MM.1S (cell line): ENCODE measurements at regions not wholly inside any gene's neighbourhood (a gene's known extent, or its start where the extent isn't known, plus 50 kb on each side); places are given as distances from the start of the nearest gene placed in this dataset.

ENCODE experiments used
- DNase-seq: peaks from one replicate; pipeline ENCODE4 v3.0.0-alpha.2; 2015
- H2AFZ ChIP-seq: fragments of 300-600 bp; sonication (generic); 2 replicates; pipeline ENCODE4 v1.6.0; 2016; ENCODE audit warnings: antibody characterized with exemption, low read length
- H3F3A ChIP-seq: fragments of 300-600 bp; sonication (generic); 2 replicates; pipeline ENCODE4 v1.6.1; 2016; ENCODE audit warnings: mild to moderate bottlenecking, antibody characterized with exemption, low read length, moderate library complexity, mixed read lengths; ENCODE audit not compliant: insufficient read depth
- H3K27ac ChIP-seq: fragments of 300-600 bp; sonication (generic); 2 replicates; pipeline ENCODE4 v1.5.1; 2016; ENCODE audit warnings: mild to moderate bottlenecking, low read length
- H3K27me3 ChIP-seq: fragments of 300-600 bp; sonication (generic); replicated peaks from 2 replicates; pipeline ENCODE4 v1.6.0; 2016; ENCODE audit warnings: low read length; ENCODE audit not compliant: insufficient read depth
- H3K36me3 ChIP-seq: fragments of 300-600 bp; sonication (generic); replicated peaks from 2 replicates; pipeline ENCODE4 v1.6.1; 2016; ENCODE audit warnings: mild to moderate bottlenecking, low read length, mixed read lengths; ENCODE audit not compliant: insufficient read depth
- H3K4me1 ChIP-seq: fragments of 300-600 bp; sonication (generic); 2 replicates; pipeline ENCODE4 v1.6.1; 2016; ENCODE audit warnings: low read length, mixed read lengths
- H3K4me2 ChIP-seq: fragments of 300-600 bp; sonication (generic); 2 replicates; pipeline ENCODE4 v1.6.0; 2016; ENCODE audit warnings: low read depth, low read length
- H3K4me3 ChIP-seq: fragments of 300-600 bp; sonication (generic); 2 replicates; pipeline ENCODE4 v1.5.1; 2016; ENCODE audit warnings: low read length, mixed read lengths
- H3K79me2 ChIP-seq: fragments of 300-600 bp; sonication (generic); 2 replicates; pipeline ENCODE4 v1.6.1; 2016; ENCODE audit warnings: mixed run types, low read length, mixed read lengths
- H3K9ac ChIP-seq: fragments of 300-600 bp; sonication (generic); 2 replicates; pipeline ENCODE4 v1.6.1; 2016; ENCODE audit warnings: low read length, mixed read lengths
- H3K9me2 ChIP-seq: fragments of 300-600 bp; sonication (generic); replicated peaks from 2 replicates; pipeline ENCODE4 v1.6.1; 2016; ENCODE audit warnings: mild to moderate bottlenecking, low read length, mixed read lengths; ENCODE audit not compliant: insufficient read depth
- H3K9me3 ChIP-seq: fragments of 300-600 bp; sonication (generic); replicated peaks from 2 replicates; pipeline ENCODE4 v1.6.1; 2016; ENCODE audit warnings: mild to moderate bottlenecking, low read length, mixed read lengths; ENCODE audit not compliant: insufficient read depth
- H4K20me1 ChIP-seq: fragments of 300-600 bp; sonication (generic); 2 replicates; pipeline ENCODE4 v1.6.1; 2016; ENCODE audit warnings: mild to moderate bottlenecking, low read length, moderate library complexity, mixed read lengths; ENCODE audit not compliant: insufficient read depth
- CTCF ChIP-seq: fragments of 300-600 bp; sonication (generic); IDR thresholded peaks from 2 replicates; pipeline ENCODE4 v1.5.1; 2016; ENCODE audit warnings: antibody characterized with exemption, low read length, mixed read lengths
- EZH2 ChIP-seq: fragments of 300-600 bp; sonication (generic); optimal IDR thresholded peaks from 2 replicates; pipeline ENCODE3; 2017; ENCODE audit warnings: low read depth, mild to moderate bottlenecking, antibody characterized with exemption, low read length, mixed read lengths
- EZH2phosphoT487 ChIP-seq: fragments of 300-600 bp; sonication (generic); IDR thresholded peaks from 2 replicates; pipeline ENCODE4 v1.6.1; 2018; ENCODE audit warnings: antibody characterized with exemption, low read length

GRCh38 chr10:88182601-88182930 lies 319.1 kb downstream of the PTEN start:
- Histone ChIP-seq H4K20me1 (no peaks in the 10 kb centered on the region), H3K27ac (no peak overlapping the region), H2AFZ (no peak overlapping the region), H3K4me3 (no peak overlapping the region), H3K9ac (no peak overlapping the region), H3K4me2 (no peak overlapping the region), H3K36me3 (no peaks in the 10 kb centered on the region), H3K79me2 (no peaks in the 10 kb centered on the region), H3K9me3 (no peaks in the 10 kb centered on the region), H3F3A (no peaks in the 10 kb centered on the region), H3K27me3 (no peaks in the 10 kb centered on the region), H3K9me2 (no peaks in the 10 kb centered on the region), H3K4me1 (no peaks in the 10 kb centered on the region)
- no peak for TF ChIP-seq EZH2
- DNase-seq: no peak

GRCh38 chr10:88184543-88185297 lies 321.3 kb downstream of the PTEN start:
- H3K4me2 ChIP-seq: no peak overlapping the region
- H3K4me3 ChIP-seq: no peak overlapping the region
- no peaks in the 10 kb centered on the region for H3K4me1 ChIP-seq
- H3K9ac ChIP-seq: no peak overlapping the region
- no peaks in the 10 kb centered on the region for H3F3A ChIP-seq
- H3K36me3 ChIP-seq: no peaks in the 10 kb centered on the region
- H3K9me2 ChIP-seq: no peaks in the 10 kb centered on the region
- DNase-seq: no peak
- H4K20me1 ChIP-seq: no peaks in the 10 kb centered on the region
- no peak for TF ChIP-seq EZH2phosphoT487
- no peak for TF ChIP-seq CTCF
- no peak for TF ChIP-seq EZH2
- no peaks in the 10 kb centered on the region for H3K9me3 ChIP-seq
- H3K27ac ChIP-seq: no peak overlapping the region
- no peaks in the 10 kb centered on the region for H3K27me3 ChIP-seq
- H3K79me2 ChIP-seq: no peaks in the 10 kb centered on the region
- H2AFZ ChIP-seq: no peak overlapping the region

- H4K20me1 ChIP-seq: no peaks in the 10 kb centered on the region
- H3K36me3 ChIP-seq: no peaks in the 10 kb centered on the region
- no peaks in the 10 kb centered on the region for H3K9me2 ChIP-seq
These were observed 322.4 kb downstream of the PTEN start for GRCh38 chr10:88185830-88186229.

More at GRCh38 chr10:88185830-88186229, 322.4 kb downstream of the PTEN start:
- no peaks in the 10 kb centered on the region for H3F3A ChIP-seq
- H2AFZ ChIP-seq: no peak overlapping the region
- no peak overlapping the region for H3K9ac ChIP-seq
- no peak overlapping the region for H3K4me2 ChIP-seq
- H3K4me1 ChIP-seq: no peaks in the 10 kb centered on the region
- H3K4me3 ChIP-seq: no peak overlapping the region
- no peaks in the 10 kb centered on the region for H3K79me2 ChIP-seq
- H3K9me3 ChIP-seq: no peaks in the 10 kb centered on the region
- DNase-seq: no peak
- H3K27ac ChIP-seq: no peak overlapping the region
- TF ChIP-seq EZH2: no peak
- no peak for TF ChIP-seq CTCF
- no peak for TF ChIP-seq EZH2phosphoT487
- H3K27me3 ChIP-seq: no peaks in the 10 kb centered on the region
